ENCODE measurements at regions not wholly inside any gene's neighbourhood (a gene's known extent, or its start where the extent isn't known, plus 50 kb on each side); places are given as distances from the start of the nearest gene placed in this dataset.

GRCh38 chr2:220987839-220988238, 584.3 kb downstream of the EPHA4 start:
- Histone ChIP-seq H4K91ac (ENCODE audit: low read depth, low read length, poor library complexity) (no peak overlapping the region), H2BK12ac (ENCODE audit: low read length) (no peak overlapping the region), H3K27ac (replicated peaks; ENCODE audit: low read length) (no peak overlapping the region), H3K36me3 (replicated peaks in 1 of 2; ENCODE audit: control insufficient read depth in 2 of 2, insufficient read depth in 2 of 2, low read length in 2 of 2) (no peaks in the 10 kb centered on the region), H3K23ac (ENCODE audit: low read depth, low read length, poor library complexity) (no peak overlapping the region), H2BK5ac (ENCODE audit: low read length) (no peak overlapping the region), H3K9ac (ENCODE audit: low read depth, low read length, poor library complexity) (no peak overlapping the region), H2BK120ac (ENCODE audit: low read depth, low read length) (no peak overlapping the region), H3K79me1 (ENCODE audit: low read depth, low read length) (no peaks in the 10 kb centered on the region), H3K4me2 (ENCODE audit: insufficient read depth, low read length, poor library complexity, severe bottlenecking) (no peak overlapping the region), H2AK5ac (ENCODE audit: low read depth, low read length) (no peak overlapping the region), H3K9me3 (replicated peaks in 1 of 2; ENCODE audit: control insufficient read depth in 2 of 2, insufficient read depth in 1 of 2, low read depth in 1 of 2, low read length in 2 of 2) (no peaks in the 10 kb centered on the region), H2BK15ac (ENCODE audit: low read length) (no peak overlapping the region), H3K14ac (ENCODE audit: low read length) (no peak overlapping the region), H3K27me3 (ENCODE audit: control insufficient read depth in 3 of 3, insufficient read depth in 3 of 3, low read depth in 1 of 3, low read length in 3 of 3) (no peaks in the 10 kb centered on the region), H4K8ac (ENCODE audit: low read depth, low read length) (no peak overlapping the region), H3K4me3 (ENCODE audit: low read length in 2 of 2) (no peak overlapping the region), H2AFZ (ENCODE audit: low read length) (no peak overlapping the region), H3K4ac (ENCODE audit: low read length) (no peak overlapping the region), H3K4me1 (ENCODE audit: control insufficient read depth in 2 of 2, insufficient read depth in 1 of 2, low read depth in 1 of 2, low read length in 2 of 2) (no peaks in the 10 kb centered on the region), H3K18ac (ENCODE audit: low read length) (no peak overlapping the region)
- DNase-seq (ENCODE audit: low spot score), result no peak
- WGBS, 2 donors (ENCODE audit: extremely low coverage in 2 of 2, insufficient read length in 2 of 2, insufficient replicate concordance in 1 of 2), result no CpG with 5 or more reads among the region's 3 CpGs

- no peak overlapping the region for H3K18ac ChIP-seq (ENCODE audit: low read length)
- DNase-seq (ENCODE audit: low spot score), result no peak
- H3K79me1 ChIP-seq (ENCODE audit: low read depth, low read length), result no peaks in the 10 kb centered on the region
Observed at GRCh38 chr2:220991972-220992371, 580.1 kb downstream of the EPHA4 start.

GRCh38 chr2:220994846-220995245, 577.3 kb downstream of the EPHA4 start:
- Histone ChIP-seq H3K4me2 (ENCODE audit: insufficient read depth, low read length, poor library complexity, severe bottlenecking) (no peak overlapping the region), H3K9me3 (replicated peaks in 1 of 2; ENCODE audit: control insufficient read depth in 2 of 2, insufficient read depth in 1 of 2, low read depth in 1 of 2, low read length in 2 of 2) (no peaks in the 10 kb centered on the region), H2BK15ac (ENCODE audit: low read length) (no peak overlapping the region), H2BK5ac (ENCODE audit: low read length) (no peak overlapping the region), H3K9ac (ENCODE audit: low read depth, low read length, poor library complexity) (no peak overlapping the region), H3K4me3 (ENCODE audit: low read length in 2 of 2) (no peak overlapping the region), H4K8ac (ENCODE audit: low read depth, low read length) (no peak overlapping the region), H3K18ac (ENCODE audit: low read length) (no peak overlapping the region), H4K91ac (ENCODE audit: low read depth, low read length, poor library complexity) (no peak overlapping the region), H3K27me3 (ENCODE audit: control insufficient read depth in 3 of 3, insufficient read depth in 3 of 3, low read depth in 1 of 3, low read length in 3 of 3) (no peaks in the 10 kb centered on the region), H2BK12ac (ENCODE audit: low read length) (no peak overlapping the region), H2AK5ac (ENCODE audit: low read depth, low read length) (no peak overlapping the region), H2BK120ac (ENCODE audit: low read depth, low read length) (no peak overlapping the region), H3K27ac (replicated peaks; ENCODE audit: low read length) (no peak overlapping the region), H3K4ac (ENCODE audit: low read length) (no peak overlapping the region), H3K23ac (ENCODE audit: low read depth, low read length, poor library complexity) (no peak overlapping the region), H3K79me1 (ENCODE audit: low read depth, low read length) (no peaks in the 10 kb centered on the region), H2AFZ (ENCODE audit: low read length) (no peak overlapping the region), H3K4me1 (ENCODE audit: control insufficient read depth in 2 of 2, insufficient read depth in 1 of 2, low read depth in 1 of 2, low read length in 2 of 2) (peaks cover 0 to 1% of the 10 kb centered on the region in 2 donors), H3K14ac (ENCODE audit: low read length) (no peak overlapping the region), H3K36me3 (replicated peaks in 1 of 2; ENCODE audit: control insufficient read depth in 2 of 2, insufficient read depth in 2 of 2, low read length in 2 of 2) (no peaks in the 10 kb centered on the region)
- DNase-seq (ENCODE audit: low spot score), result no peak
- WGBS, 2 donors (ENCODE audit: extremely low coverage in 2 of 2, insufficient read length in 2 of 2, insufficient replicate concordance in 1 of 2), result no CpG with 5 or more reads among the region's 3 CpGs

More at GRCh38 chr2:220991972-220992371, 580.1 kb downstream of the EPHA4 start:
- no peak overlapping the region for H3K27ac ChIP-seq (replicated peaks; ENCODE audit: low read length)
- H4K8ac ChIP-seq (ENCODE audit: low read depth, low read length), result no peak overlapping the region
- no peak overlapping the region for H3K4me3 ChIP-seq (ENCODE audit: low read length in 2 of 2)
- no peak overlapping the region for H3K4ac ChIP-seq (ENCODE audit: low read length)
- no peak overlapping the region for H3K4me2 ChIP-seq (ENCODE audit: insufficient read depth, low read length, poor library complexity, severe bottlenecking)
- no peak overlapping the region for H2BK120ac ChIP-seq (ENCODE audit: low read depth, low read length)
- no peak overlapping the region for H3K14ac ChIP-seq (ENCODE audit: low read length)
- no peaks in the 10 kb centered on the region for H3K9me3 ChIP-seq (replicated peaks in 1 of 2; ENCODE audit: control insufficient read depth in 2 of 2, insufficient read depth in 1 of 2, low read depth in 1 of 2, low read length in 2 of 2)
- H2BK12ac ChIP-seq (ENCODE audit: low read length), result no peak overlapping the region
- H2AK5ac ChIP-seq (ENCODE audit: low read depth, low read length), result no peak overlapping the region
- H3K23ac ChIP-seq (ENCODE audit: low read depth, low read length, poor library complexity), result no peak overlapping the region
- no peak overlapping the region for H2BK5ac ChIP-seq (ENCODE audit: low read length)
- H3K36me3 ChIP-seq (replicated peaks in 1 of 2; ENCODE audit: control insufficient read depth in 2 of 2, insufficient read depth in 2 of 2, low read length in 2 of 2), result no peaks in the 10 kb centered on the region
- no peaks in the 10 kb centered on the region for H3K27me3 ChIP-seq (ENCODE audit: control insufficient read depth in 3 of 3, insufficient read depth in 3 of 3, low read depth in 1 of 3, low read length in 3 of 3)
- no peak overlapping the region for H2BK15ac ChIP-seq (ENCODE audit: low read length)
- no peaks in the 10 kb centered on the region for H3K4me1 ChIP-seq (ENCODE audit: control insufficient read depth in 2 of 2, insufficient read depth in 1 of 2, low read depth in 1 of 2, low read length in 2 of 2)
- no peak overlapping the region for H2AFZ ChIP-seq (ENCODE audit: low read length)
- no peak overlapping the region for H3K9ac ChIP-seq (ENCODE audit: low read depth, low read length, poor library complexity)
- H4K91ac ChIP-seq (ENCODE audit: low read depth, low read length, poor library complexity), result no peak overlapping the region

- no peak overlapping the region for H2AK5ac ChIP-seq (ENCODE audit: low read depth, low read length)
- H3K4me3 ChIP-seq (ENCODE audit: low read length in 2 of 2), result no peak overlapping the region
- no peak overlapping the region for H3K23ac ChIP-seq (ENCODE audit: low read depth, low read length, poor library complexity)
- no peaks in the 10 kb centered on the region for H3K36me3 ChIP-seq (replicated peaks in 1 of 2; ENCODE audit: control insufficient read depth in 2 of 2, insufficient read depth in 2 of 2, low read length in 2 of 2)
- WGBS, 2 donors (ENCODE audit: extremely low coverage in 2 of 2, insufficient read length in 2 of 2, insufficient replicate concordance in 1 of 2), result no CpG with 5 or more reads among the region's 2 CpGs
- H2BK15ac ChIP-seq (ENCODE audit: low read length), result no peak overlapping the region
- no peak overlapping the region for H2BK5ac ChIP-seq (ENCODE audit: low read length)
- no peak overlapping the region for H4K8ac ChIP-seq (ENCODE audit: low read depth, low read length)
- DNase-seq (ENCODE audit: low spot score), result no peak
- H2AFZ ChIP-seq (ENCODE audit: low read length), result no peak overlapping the region
- H3K9ac ChIP-seq (ENCODE audit: low read depth, low read length, poor library complexity), result no peak overlapping the region
- no peak overlapping the region for H3K27ac ChIP-seq (replicated peaks; ENCODE audit: low read length)
- no peak overlapping the region for H4K91ac ChIP-seq (ENCODE audit: low read depth, low read length, poor library complexity)
- no peak overlapping the region for H2BK120ac ChIP-seq (ENCODE audit: low read depth, low read length)
- no peak overlapping the region for H3K4ac ChIP-seq (ENCODE audit: low read length)
- H3K18ac ChIP-seq (ENCODE audit: low read length), result no peak overlapping the region
- no peak overlapping the region for H3K4me2 ChIP-seq (ENCODE audit: insufficient read depth, low read length, poor library complexity, severe bottlenecking)
- no peak overlapping the region for H2BK12ac ChIP-seq (ENCODE audit: low read length)
- H3K4me1 ChIP-seq (ENCODE audit: control insufficient read depth in 2 of 2, insufficient read depth in 1 of 2, low read depth in 1 of 2, low read length in 2 of 2), result peaks cover 0 to 1% of the 10 kb centered on the region in 2 donors
- no peaks in the 10 kb centered on the region for H3K9me3 ChIP-seq (replicated peaks in 1 of 2; ENCODE audit: control insufficient read depth in 2 of 2, insufficient read depth in 1 of 2, low read depth in 1 of 2, low read length in 2 of 2)
- no peak overlapping the region for H3K14ac ChIP-seq (ENCODE audit: low read length)
- no peaks in the 10 kb centered on the region for H3K79me1 ChIP-seq (ENCODE audit: low read depth, low read length)
- no peaks in the 10 kb centered on the region for H3K27me3 ChIP-seq (ENCODE audit: control insufficient read depth in 3 of 3, insufficient read depth in 3 of 3, low read depth in 1 of 3, low read length in 3 of 3)
Observed at GRCh38 chr2:220995581-220995980, 576.5 kb downstream of the EPHA4 start.

Measured in neuronal stem cell (in vitro differentiated cells).